Gastrocnemius medialis (tissue), 4 donors: ENCODE measurements at regions not wholly inside any gene's neighbourhood (a gene's known extent, or its start where the extent isn't known, plus 50 kb on each side); places are given as distances from the start of the nearest gene placed in this dataset.

ENCODE experiments used
- ATAC-seq, 2 donors: fragments of 150-250 bp; one replicate each; pipeline ENCODE4 v1.9.1; 2016
- DNase-seq, 2 donors: peaks; one replicate each; pipeline ENCODE4 v3.0.0-alpha.2; 2019
- H3K27ac ChIP-seq, 4 donors: fragments of 200-600 bp; sonication (generic); 1 replicate in 1 of 4; 2 replicates in 3 of 4; pipeline ENCODE4 v1.5.1; 2016 to 2018; ENCODE audit warnings: mild to moderate bottlenecking in 2 of 4, moderate library complexity in 1 of 4
- H3K27me3 ChIP-seq, 3 donors: fragments of 200-600 bp; sonication (generic) in 2 of 3; 1 replicate in 1 of 3; 2 replicates in 2 of 3; pipeline versions ENCODE4 v1.5.1 to v1.6.0; 2016 to 2019; ENCODE audit warnings: mild to moderate bottlenecking in 1 of 3, moderate library complexity in 1 of 3
- H3K36me3 ChIP-seq, 2 donors: fragments of 200-600 bp; sonication (generic) in 1 of 2; one replicate each; pipeline ENCODE4 v1.5.1; 2017 to 2018
- H3K4me1 ChIP-seq, 2 donors: fragments of 200-600 bp; sonication (generic) in 1 of 2; one replicate each; pipeline ENCODE4 v1.5.1; 2016 to 2017; ENCODE audit warnings: mild to moderate bottlenecking in 2 of 2
- H3K4me3 ChIP-seq, 4 donors: fragments of 200-600 bp; sonication (generic) in 3 of 4; 1 replicate in 1 of 4; 2 replicates in 3 of 4; pipeline ENCODE4 v1.5.1; 2016 to 2019; ENCODE audit warnings: mild to moderate bottlenecking in 2 of 4
- H3K9me3 ChIP-seq, 3 donors: fragments of 200-600 bp; sonication (generic) in 2 of 3; 1 replicate in 1 of 3; 2 replicates in 2 of 3; pipeline ENCODE4 v1.5.1; 2016 to 2019
- POLR2A ChIP-seq, 2 donors: fragments of 450-650 bp; IDR thresholded peaks; one replicate each; pipeline ENCODE4 v1.6.1; 2017; ENCODE audit warnings: antibody characterized with exemption in 2 of 2, mild to moderate bottlenecking in 2 of 2, moderate library complexity in 2 of 2
- in situ Hi-C, 4 donors: fragments of 200-750 bp; cut with MboI; loops; one replicate each; pipeline versions ENCODE4 v1.15.0 to v1.8.0; 2017; ENCODE audit warnings: low sequenced_read_pairs in 4 of 4
- intact Hi-C: fragments of 100-400 bp; cut with DNase I; formaldehyde crosslinking; loops from one replicate; pipeline ENCODE4 v1.15.1; 2023; ENCODE audit warnings: low total_unique reads
- TF ChIP-seq, protein P1 (sequence below), 5 experiments: fragments of 450-650 bp in 3 of 5; fragments of 200-600 bp in 2 of 5; sonication (generic) in 2 of 5; IDR thresholded peaks in 4 of 5; conservative IDR thresholded peaks in 1 of 5; 1 replicate in 4 of 5; 2 replicates in 1 of 5; pipeline ENCODE4 v1.5.1; 2016 to 2019; ENCODE audit warnings: antibody characterized with exemption in 5 of 5, mild to moderate bottlenecking in 3 of 5, moderate library complexity in 3 of 5

DNA sequence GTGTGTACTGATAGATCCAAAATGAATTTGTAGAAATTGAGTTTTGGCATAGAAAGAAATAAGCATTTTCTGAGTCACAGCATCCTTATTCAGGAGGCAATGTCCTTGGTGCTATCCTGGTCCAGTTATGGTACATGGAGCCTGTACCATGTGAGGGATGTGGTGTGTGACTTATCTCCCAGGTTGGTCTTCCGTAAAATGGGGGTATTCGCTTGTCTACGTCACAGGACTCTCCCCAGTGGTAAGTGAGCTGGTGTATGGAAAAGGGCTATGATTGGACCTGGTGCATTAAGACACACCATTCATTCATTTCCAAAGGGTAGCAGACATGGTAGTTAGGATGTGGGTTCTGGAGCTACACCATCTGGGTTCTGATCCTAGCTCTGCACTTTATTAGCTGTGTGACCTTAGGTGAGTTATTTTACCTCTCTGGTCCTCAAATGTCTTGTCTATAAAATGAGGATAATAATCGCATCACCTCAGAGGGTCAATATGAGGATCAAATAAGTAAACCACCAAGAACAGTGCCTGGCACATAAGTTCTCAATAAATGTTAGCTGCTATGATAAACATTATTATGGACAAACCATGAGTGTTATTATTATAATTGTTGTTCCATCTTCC is 119.2 kb downstream of the MYCN start:
- ATAC-seq (no peak), DNase-seq (no peak)
- Histone ChIP-seq H3K9me3 (no peaks in the 10 kb centered on the region), H3K27me3 (no peaks in the 10 kb centered on the region), H3K4me3 (no peak overlapping the region), H3K27ac (no peak overlapping the region), H3K4me1 (no peaks in the 10 kb centered on the region), H3K36me3 (no peaks in the 10 kb centered on the region)
- in situ Hi-C loops (no loop called here), intact Hi-C loops (no loop called here)
- TF ChIP-seq, protein P1, sequence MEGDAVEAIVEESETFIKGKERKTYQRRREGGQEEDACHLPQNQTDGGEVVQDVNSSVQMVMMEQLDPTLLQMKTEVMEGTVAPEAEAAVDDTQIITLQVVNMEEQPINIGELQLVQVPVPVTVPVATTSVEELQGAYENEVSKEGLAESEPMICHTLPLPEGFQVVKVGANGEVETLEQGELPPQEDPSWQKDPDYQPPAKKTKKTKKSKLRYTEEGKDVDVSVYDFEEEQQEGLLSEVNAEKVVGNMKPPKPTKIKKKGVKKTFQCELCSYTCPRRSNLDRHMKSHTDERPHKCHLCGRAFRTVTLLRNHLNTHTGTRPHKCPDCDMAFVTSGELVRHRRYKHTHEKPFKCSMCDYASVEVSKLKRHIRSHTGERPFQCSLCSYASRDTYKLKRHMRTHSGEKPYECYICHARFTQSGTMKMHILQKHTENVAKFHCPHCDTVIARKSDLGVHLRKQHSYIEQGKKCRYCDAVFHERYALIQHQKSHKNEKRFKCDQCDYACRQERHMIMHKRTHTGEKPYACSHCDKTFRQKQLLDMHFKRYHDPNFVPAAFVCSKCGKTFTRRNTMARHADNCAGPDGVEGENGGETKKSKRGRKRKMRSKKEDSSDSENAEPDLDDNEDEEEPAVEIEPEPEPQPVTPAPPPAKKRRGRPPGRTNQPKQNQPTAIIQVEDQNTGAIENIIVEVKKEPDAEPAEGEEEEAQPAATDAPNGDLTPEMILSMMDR (IDR thresholded peaks at IDR 0.05 in 4 of 5, conservative IDR thresholded peaks at IDR 0.05 in 1 of 5): no peak
- no peak for TF ChIP-seq POLR2A (IDR thresholded peaks at IDR 0.05)

DNA sequence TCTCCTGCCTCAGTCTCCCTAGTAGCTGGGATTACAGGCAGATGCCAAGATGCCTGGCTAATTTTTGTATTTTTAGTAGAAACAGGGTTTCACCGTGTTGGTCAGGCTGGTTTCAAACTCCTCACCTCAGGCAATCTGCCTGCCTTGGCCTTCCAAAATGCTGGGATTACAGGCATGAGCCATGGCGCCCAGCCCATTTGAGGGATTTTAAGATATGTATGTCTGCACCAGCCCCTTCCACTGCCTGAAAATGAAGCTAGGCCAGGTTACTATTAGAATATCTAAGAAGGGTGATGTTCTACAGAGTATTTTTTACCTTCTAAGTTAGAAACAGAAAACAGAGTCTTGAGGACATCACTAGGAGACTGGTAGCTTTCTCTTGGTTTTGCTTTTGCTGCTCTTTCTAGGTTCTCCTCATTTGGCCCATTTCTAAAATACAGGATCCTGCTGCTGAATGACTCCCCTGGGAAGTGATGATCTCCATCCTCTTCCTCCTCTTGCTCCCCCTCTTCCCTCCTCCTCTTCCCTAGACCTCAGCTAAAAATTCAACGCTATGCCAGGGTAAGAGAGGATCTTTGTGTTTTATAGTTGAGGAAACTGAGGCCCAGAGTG is 118.5 kb downstream of the MYCN start:
- Histone ChIP-seq H3K36me3 (no peaks in the 10 kb centered on the region), H3K4me3 (no peak overlapping the region), H3K27me3 (no peaks in the 10 kb centered on the region), H3K27ac (no peak overlapping the region), H3K9me3 (no peaks in the 10 kb centered on the region), H3K4me1 (no peaks in the 10 kb centered on the region)
- ATAC-seq (no peak), DNase-seq (no peak)
- in situ Hi-C loops: no loop called here
- TF ChIP-seq, protein P1 (IDR thresholded peaks at IDR 0.05 in 4 of 5, conservative IDR thresholded peaks at IDR 0.05 in 1 of 5): no peak
- no peak for TF ChIP-seq POLR2A (IDR thresholded peaks at IDR 0.05)
- intact Hi-C loops: no loop called here

DNA sequence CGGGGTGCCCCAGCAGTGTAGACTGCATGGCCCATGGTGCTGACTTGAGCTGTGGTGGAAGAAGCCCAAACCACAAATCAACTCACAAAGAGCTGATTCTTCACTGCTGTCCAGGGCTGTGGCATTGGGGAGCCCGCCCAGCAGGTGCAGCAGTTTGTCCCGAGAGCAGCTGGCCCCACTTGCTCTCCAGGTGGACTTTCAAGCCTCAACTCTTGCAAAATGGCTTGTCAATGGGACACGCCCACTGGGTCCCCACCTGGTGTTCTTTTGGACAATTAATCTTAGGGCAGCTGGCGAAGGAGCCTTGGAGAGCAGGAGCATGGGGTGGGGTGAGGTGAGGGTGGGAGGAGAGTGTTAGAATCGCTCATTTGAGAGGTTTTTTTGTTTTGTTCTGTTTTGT is 117.9 kb downstream of the MYCN start:
- intact Hi-C loops (no loop called here), in situ Hi-C loops (no loop called here)
- no peaks in the 10 kb centered on the region for H3K36me3 ChIP-seq
- H3K4me3 ChIP-seq: no peak overlapping the region
- no peaks in the 10 kb centered on the region for H3K4me1 ChIP-seq
- no peaks in the 10 kb centered on the region for H3K9me3 ChIP-seq
- DNase-seq (no peak), ATAC-seq (no peak)
- no peaks in the 10 kb centered on the region for H3K27me3 ChIP-seq
- H3K27ac ChIP-seq: no peak overlapping the region
- no peak for TF ChIP-seq POLR2A (IDR thresholded peaks at IDR 0.05)
- TF ChIP-seq, protein P1 (IDR thresholded peaks at IDR 0.05 in 4 of 5, conservative IDR thresholded peaks at IDR 0.05 in 1 of 5): no peak

DNA sequence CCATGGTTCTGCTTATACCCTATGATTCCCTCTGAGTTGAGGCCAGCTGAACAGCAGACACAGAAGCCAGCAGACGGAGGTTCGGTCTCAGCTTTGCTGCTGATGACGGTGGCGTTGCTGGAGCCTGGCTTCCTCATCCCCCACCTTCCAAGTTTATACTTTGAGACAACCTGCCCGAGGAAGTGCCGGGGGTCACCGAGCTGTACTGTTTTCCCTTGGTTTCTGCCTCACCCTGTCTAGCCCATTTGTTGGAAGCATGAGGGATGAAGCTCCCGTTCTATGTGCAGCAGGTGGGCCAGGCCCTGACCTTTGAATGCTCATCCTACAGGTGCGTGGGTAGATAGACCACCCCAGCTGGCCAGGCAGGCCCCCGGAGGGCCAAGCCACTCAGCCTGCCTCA is 117.3 kb downstream of the MYCN start:
- intact Hi-C loops: no loop called here
- Histone ChIP-seq H3K27me3 (no peaks in the 10 kb centered on the region), H3K27ac (no peak overlapping the region), H3K4me1 (no peaks in the 10 kb centered on the region), H3K9me3 (no peaks in the 10 kb centered on the region), H3K36me3 (no peaks in the 10 kb centered on the region), H3K4me3 (no peak overlapping the region)
- TF ChIP-seq POLR2A (IDR thresholded peaks at IDR 0.05): no peak
- TF ChIP-seq, protein P1 (IDR thresholded peaks at IDR 0.05 in 4 of 5, conservative IDR thresholded peaks at IDR 0.05 in 1 of 5): no peak
- ATAC-seq (no peak), DNase-seq (no peak)
- in situ Hi-C loops: no loop called here
